IMR-90 (cell line): ENCODE measurements at regions not wholly inside any gene's neighbourhood (a gene's known extent, or its start where the extent isn't known, plus 50 kb on each side); places are given as distances from the start of the nearest gene placed in this dataset.

ENCODE experiments used
- ATAC-seq: fragments of 200-7000 bp; cut with Tn5 transposase; 2 replicates; pipeline ENCODE4 v1.9.1; 2020; ENCODE audit warnings: low read depth, mild to moderate bottlenecking, moderate library complexity
- BruUV-seq: library from RNA; stranded (reverse); fragments of 400-500 nt; replicated peaks from 2 replicates; lab custom pipeline; 2021; lab: Mats Ljungman, UMichigan
- CTCF ChIA-PET: fragments of 300-600 bp; formaldehyde crosslinking; extraction: SDS; loops from one replicate; lab custom pipeline; 2021; ENCODE audit warnings: antibody characterized with exemption; lab: Yijun Ruan, JAX
- POLR2A ChIA-PET: fragments of 300-600 bp; sonication (Branson Sonifier 250); formaldehyde crosslinking; loops from one replicate; lab custom pipeline; 2022; ENCODE audit warnings: antibody characterized with exemption; ENCODE audit not compliant: unreplicated experiment; lab: Charles Lee
- DNase-seq: peaks from one replicate; pipeline ENCODE4 v3.0.0; 2013
- H2AFZ ChIP-seq: replicated peaks from 2 replicates; pipeline ENCODE3; 2013; ENCODE audit warnings: low read length, mild to moderate bottlenecking; ENCODE audit not compliant: poor library complexity
- H2AK5ac ChIP-seq: 2 replicates; pipeline ENCODE4 v1.6.1; 2013; ENCODE audit warnings: low read depth, low read length, inconsistent platforms
- H2AK9ac ChIP-seq: replicated peaks from 2 replicates; pipeline ENCODE3; 2013; ENCODE audit warnings: mild to moderate bottlenecking, low read depth, low read length, moderate library complexity; ENCODE audit not compliant: poor library complexity
- H2BK120ac ChIP-seq: 2 replicates; pipeline ENCODE4 v1.6.1; 2013; ENCODE audit warnings: low read depth, low read length, inconsistent platforms
- H2BK15ac ChIP-seq: 3 replicates; pipeline ENCODE4 v1.6.1; 2013; ENCODE audit warnings: low read depth, low read length, inconsistent platforms
- H2BK20ac ChIP-seq: 2 replicates; pipeline ENCODE4 v1.6.1; 2013; ENCODE audit warnings: low read depth, mild to moderate bottlenecking, inconsistent platforms, low read length, moderate library complexity
- H2BK5ac ChIP-seq: 2 replicates; pipeline ENCODE4 v1.6.1; 2013; ENCODE audit warnings: mild to moderate bottlenecking, low read depth, low read length, inconsistent platforms; ENCODE audit not compliant: poor library complexity, severe bottlenecking
- H3K14ac ChIP-seq: replicated peaks from 2 replicates; pipeline ENCODE4 v1.6.1; 2013; ENCODE audit warnings: low read depth, low read length, inconsistent platforms
- H3K18ac ChIP-seq: 2 replicates; pipeline ENCODE4 v1.6.1; 2013; ENCODE audit warnings: low read depth, low read length, control low read depth
- H3K23ac ChIP-seq: 2 replicates; pipeline ENCODE4 v1.6.1; 2013; ENCODE audit warnings: low read depth, low read length, inconsistent platforms
- H3K27ac ChIP-seq: 2 replicates; pipeline ENCODE4 v1.5.1; 2013; ENCODE audit warnings: mild to moderate bottlenecking, control low read depth, low read length; ENCODE audit not compliant: insufficient read depth
- H3K27me3 ChIP-seq: 2 replicates; pipeline ENCODE4 v1.6.1; 2013; ENCODE audit warnings: low read length; ENCODE audit not compliant: control insufficient read depth, insufficient read depth
- H3K36me3 ChIP-seq: 2 replicates; pipeline ENCODE4 v1.6.1; 2013; ENCODE audit warnings: low read length, mixed read lengths; ENCODE audit not compliant: control insufficient read depth, insufficient read depth
- H3K4ac ChIP-seq: 2 replicates; pipeline ENCODE4 v1.6.1; 2013; ENCODE audit warnings: low read depth, low read length, inconsistent platforms
- H3K4me1 ChIP-seq: 2 replicates; pipeline ENCODE4 v1.6.1; 2013; ENCODE audit warnings: low read length, mixed read lengths; ENCODE audit not compliant: control insufficient read depth, insufficient read depth
- H3K4me2 ChIP-seq: 2 replicates; pipeline ENCODE4 v1.6.1; 2013; ENCODE audit warnings: low read depth, mild to moderate bottlenecking, control low read depth, low read length, moderate library complexity
- H3K4me3 ChIP-seq: 2 replicates; pipeline ENCODE4 v1.5.1; 2013; ENCODE audit warnings: low read depth, mild to moderate bottlenecking, control low read depth, low read length, moderate library complexity; ENCODE audit not compliant: insufficient read depth
- H3K56ac ChIP-seq: 2 replicates; pipeline ENCODE4 v1.6.1; 2013; ENCODE audit warnings: low read length, inconsistent platforms; ENCODE audit not compliant: insufficient read depth; ENCODE audit errors: extremely low read depth
- H3K79me1 ChIP-seq, 2 experiments: 2 replicates each; pipeline ENCODE4 v1.6.1; 2013; ENCODE audit warnings: low read length in 2 of 2, inconsistent platforms in 1 of 2, low read depth in 1 of 2
- H3K9ac ChIP-seq: 2 replicates; pipeline ENCODE4 v1.6.1; 2013; ENCODE audit warnings: low read depth, low read length, control low read depth
- H3K9me1 ChIP-seq: 2 replicates; pipeline ENCODE4 v1.6.1; 2013; ENCODE audit warnings: low read length, inconsistent platforms; ENCODE audit not compliant: insufficient read depth
- H3K9me3 ChIP-seq: 2 replicates; pipeline ENCODE4 v1.6.1; 2013; ENCODE audit warnings: low read length; ENCODE audit not compliant: control insufficient read depth, insufficient read depth
- H4K20me1 ChIP-seq: 2 replicates; pipeline ENCODE4 v1.6.1; 2013; ENCODE audit warnings: low read length, inconsistent platforms; ENCODE audit not compliant: insufficient read depth
- H4K5ac ChIP-seq: 2 replicates; pipeline ENCODE4 v1.6.1; 2013; ENCODE audit warnings: mild to moderate bottlenecking, low read depth, low read length, control low read depth
- H4K8ac ChIP-seq, 2 experiments: 2 replicates each; pipeline ENCODE4 v1.6.1; 2013; ENCODE audit warnings: low read depth in 2 of 2, low read length in 2 of 2, control low read depth in 1 of 2, inconsistent platforms in 1 of 2
- H4K91ac ChIP-seq: 2 replicates; pipeline ENCODE4 v1.6.1; 2013; ENCODE audit warnings: low read depth, low read length, inconsistent platforms; ENCODE audit not compliant: insufficient read depth
- BHLHE40 ChIP-seq: fragments of 150-350 bp; IDR thresholded peaks from 2 replicates; pipeline ENCODE4 v1.6.1; 2016; ENCODE audit warnings: mild to moderate bottlenecking, low read depth, low read length
- CEBPB ChIP-seq: IDR thresholded peaks from 2 replicates; pipeline ENCODE4 v1.6.1; 2012; ENCODE audit warnings: low read depth, low read length, improper control_type of control experiment
- CHD1 ChIP-seq: IDR thresholded peaks from 2 replicates; pipeline ENCODE4 v1.6.1; 2012; ENCODE audit warnings: low read depth, low read length, improper control_type of control experiment
- CTCF ChIP-seq: conservative IDR thresholded peaks from 2 replicates; pipeline ENCODE4 v1.5.1; 2012; ENCODE audit warnings: mild to moderate bottlenecking, low read depth, low read length, improper control_type of control experiment
- ELK1 ChIP-seq: fragments of 150-350 bp; IDR thresholded peaks from 2 replicates; pipeline ENCODE4 v1.6.1; 2016; ENCODE audit warnings: low read depth, mild to moderate bottlenecking, low read length, moderate library complexity, borderline replicate concordance
- FOS ChIP-seq: fragments of 150-350 bp; IDR thresholded peaks from 2 replicates; pipeline ENCODE4 v1.6.1; 2016; ENCODE audit warnings: low read depth, low read length
- MAFK ChIP-seq: IDR thresholded peaks from 2 replicates; pipeline ENCODE4 v1.6.1; 2012; ENCODE audit warnings: low read depth, low read length, improper control_type of control experiment
- MAZ ChIP-seq: IDR thresholded peaks from 2 replicates; pipeline ENCODE4 v1.6.1; 2012; ENCODE audit warnings: low read depth, mild to moderate bottlenecking, low read length, improper control_type of control experiment, moderate library complexity, borderline replicate concordance
- NFE2L2 ChIP-seq: fragments of 150-350 bp; IDR thresholded peaks from 2 replicates; pipeline ENCODE4 v1.6.1; 2016; ENCODE audit warnings: low read depth, mild to moderate bottlenecking, low read length
- RAD21 ChIP-seq: IDR thresholded peaks from 2 replicates; pipeline ENCODE4 v1.6.1; 2012; ENCODE audit warnings: low read length, improper control_type of control experiment
- RCOR1 ChIP-seq: IDR thresholded peaks from 2 replicates; pipeline ENCODE4 v1.6.1; 2012; ENCODE audit warnings: mild to moderate bottlenecking, low read length, improper control_type of control experiment; ENCODE audit not compliant: insufficient replicate concordance
- RFX5 ChIP-seq: IDR thresholded peaks from 2 replicates; pipeline ENCODE4 v1.8.0; 2012; ENCODE audit warnings: low read depth, mild to moderate bottlenecking, low read length, moderate library complexity
- SMC3 ChIP-seq: fragments of 150-350 bp; IDR thresholded peaks from 2 replicates; pipeline ENCODE4 v1.6.1; 2016; ENCODE audit warnings: low read depth, mild to moderate bottlenecking, antibody characterized with exemption, low read length, moderate library complexity
- USF2 ChIP-seq: fragments of 150-350 bp; IDR thresholded peaks from 2 replicates; pipeline ENCODE4 v1.6.1; 2017; ENCODE audit warnings: mild to moderate bottlenecking, antibody characterized with exemption, low read length, low read depth
- WGBS, 2 experiments: methylation state at CpG; one replicate each; pipeline versions ENCODE4 v1.1.5 to v1.1.7; 2013; ENCODE audit warnings: missing lambda C conversion rate in 2 of 2; ENCODE audit not compliant: insufficient read length in 1 of 2; ENCODE audit errors: extremely low coverage in 2 of 2; 5-methylcytosine and 5-hydroxymethylcytosine counted together
- dilution Hi-C: fragments of 300-500 bp; cut with HindIII; formaldehyde crosslinking; loops from one replicate; pipeline ENCODE4 v1.14.3; 2018; ENCODE audit warnings: low sequenced_read_pairs; ENCODE audit not compliant: unreplicated experiment
- in situ Hi-C: fragments of 300-500 bp; cut with MboI; formaldehyde crosslinking; loops from 3 replicates; pipeline ENCODE4 v1.14.3; 2019; ENCODE audit warnings: low sequenced_read_pairs, inconsistent platforms, mixed read lengths
- intact Hi-C: fragments of 100-400 bp; cut with micrococcal nuclease; formaldehyde crosslinking; loops from 2 replicates; pipeline ENCODE4 v1.10.0; 2022

GRCh38 chr12:14219156-14219555 is 146.3 kb upstream of the ATF7IP start:
- ChIA-PET CTCF (no interaction called here), POLR2A (no interaction called here)
- intact Hi-C loops (no loop called here), in situ Hi-C loops (no loop called here), dilution Hi-C loops (no loop called here)
- Histone ChIP-seq H2AK9ac (no peak overlapping the region), H3K36me3 (no peaks in the 10 kb centered on the region), H3K23ac (no peak overlapping the region), H3K9me1 (no peaks in the 10 kb centered on the region), H3K79me1 (no peaks in the 10 kb centered on the region), H2BK15ac (no peak overlapping the region), H4K91ac (no peak overlapping the region), H3K4me2 (no peak overlapping the region), H4K8ac (no peak overlapping the region), H3K56ac (no peak overlapping the region), H2BK120ac (no peak overlapping the region), H3K18ac (no peak overlapping the region), H2AK5ac (no peak overlapping the region), H3K9ac (no peak overlapping the region), H3K4me3 (no peak overlapping the region), H3K27me3 (no peaks in the 10 kb centered on the region), H4K5ac (no peak overlapping the region), H4K20me1 (no peaks in the 10 kb centered on the region), H2AFZ (no peak overlapping the region), H3K4me1 (peaks cover 1% of the 10 kb centered on the region; the same call in 1 of the 2 replicates), H2BK5ac (no peak overlapping the region), H3K14ac (no peak overlapping the region), H3K4ac (no peak overlapping the region), H3K27ac (no peak overlapping the region), H2BK20ac (no peak overlapping the region), H3K9me3 (no peaks in the 10 kb centered on the region)
- DNase-seq = no peak
- TF ChIP-seq FOS = no peak
- no peak for TF ChIP-seq USF2
- no peak for TF ChIP-seq ELK1
- TF ChIP-seq BHLHE40 = no peak
- TF ChIP-seq CEBPB = no peak
- TF ChIP-seq SMC3 = no peak
- TF ChIP-seq RFX5 = no peak
- TF ChIP-seq MAZ = no peak
- no peak for TF ChIP-seq RAD21
- TF ChIP-seq CTCF = no peak
- no peak for TF ChIP-seq RCOR1
- no peak for TF ChIP-seq MAFK
- no peak for TF ChIP-seq CHD1
- no peak for TF ChIP-seq NFE2L2
- no peak for ATAC-seq
- WGBS, 2 experiments = no CpG with 5 or more reads among the region's 5 CpGs
- no TSS peak for BruUV-seq
